Neural crest cell (in vitro differentiated cells): ENCODE measurements at regions not wholly inside any gene's neighbourhood (a gene's known extent, or its start where the extent isn't known, plus 50 kb on each side); places are given as distances from the start of the nearest gene placed in this dataset.

ENCODE experiments used
- DNase-seq: peaks from one replicate; pipeline ENCODE4 v3.0.0; 2021; ENCODE audit warnings: low read depth, mixed read lengths, low spot score
- H3K27ac Mint-ChIP-seq: one replicate; pipeline ENCODE4 v1.8.0; 2021; ENCODE audit warnings: mild to moderate bottlenecking, mixed read lengths; ENCODE audit not compliant: unreplicated experiment
- H3K27me3 Mint-ChIP-seq: 2 replicates; pipeline ENCODE4 v1.8.0; 2021; ENCODE audit warnings: low read depth, mild to moderate bottlenecking, mixed read lengths
- H3K36me3 Mint-ChIP-seq: 2 replicates; pipeline ENCODE4 v1.8.0; 2021; ENCODE audit warnings: low read depth, mild to moderate bottlenecking, mixed read lengths
- H3K4me1 Mint-ChIP-seq: 2 replicates; pipeline ENCODE4 v1.8.0; 2021; ENCODE audit warnings: mixed read lengths
- H3K4me3 Mint-ChIP-seq: one replicate; pipeline ENCODE4 v1.8.0; 2021; ENCODE audit warnings: mild to moderate bottlenecking, mixed read lengths
- H3K9me3 Mint-ChIP-seq: 2 replicates; pipeline ENCODE4 v1.8.0; 2021; ENCODE audit warnings: mixed read lengths
- TF ChIP-seq, protein P1 (sequence below): fragments of 200-600 bp; sonication (generic); conservative IDR thresholded peaks from 2 replicates; pipeline ENCODE4 v1.5.0; 2021; ENCODE audit warnings: antibody characterized with exemption, mild to moderate bottlenecking

DNA sequence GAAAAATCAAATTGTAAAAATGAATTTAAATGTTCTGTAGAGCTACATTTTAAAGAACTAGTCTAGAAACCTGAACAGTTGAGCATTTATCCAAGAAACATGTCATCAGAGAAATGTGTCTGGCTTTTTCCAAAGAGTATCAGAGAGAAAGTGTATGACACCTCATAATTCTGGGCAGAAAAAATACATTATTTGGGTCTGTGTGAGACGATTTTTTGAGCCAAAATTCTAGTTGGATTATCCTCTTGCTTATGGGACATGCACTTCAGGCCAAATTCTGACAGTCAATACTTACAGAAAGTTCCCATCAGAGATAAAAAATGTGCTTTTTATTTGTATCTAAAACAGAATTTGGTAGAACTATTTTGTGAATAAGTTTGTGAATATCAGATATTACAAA, 1242.7 kb downstream of the EPHA7 start:
- Mint-ChIP-seq H3K9me3 (no peaks in the 10 kb centered on the region), H3K27ac (no peak overlapping the region), H3K36me3 (no peaks in the 10 kb centered on the region), H3K27me3 (no peaks in the 10 kb centered on the region), H3K4me1 (no peaks in the 10 kb centered on the region), H3K4me3 (no peak overlapping the region)
- TF ChIP-seq, protein P1, sequence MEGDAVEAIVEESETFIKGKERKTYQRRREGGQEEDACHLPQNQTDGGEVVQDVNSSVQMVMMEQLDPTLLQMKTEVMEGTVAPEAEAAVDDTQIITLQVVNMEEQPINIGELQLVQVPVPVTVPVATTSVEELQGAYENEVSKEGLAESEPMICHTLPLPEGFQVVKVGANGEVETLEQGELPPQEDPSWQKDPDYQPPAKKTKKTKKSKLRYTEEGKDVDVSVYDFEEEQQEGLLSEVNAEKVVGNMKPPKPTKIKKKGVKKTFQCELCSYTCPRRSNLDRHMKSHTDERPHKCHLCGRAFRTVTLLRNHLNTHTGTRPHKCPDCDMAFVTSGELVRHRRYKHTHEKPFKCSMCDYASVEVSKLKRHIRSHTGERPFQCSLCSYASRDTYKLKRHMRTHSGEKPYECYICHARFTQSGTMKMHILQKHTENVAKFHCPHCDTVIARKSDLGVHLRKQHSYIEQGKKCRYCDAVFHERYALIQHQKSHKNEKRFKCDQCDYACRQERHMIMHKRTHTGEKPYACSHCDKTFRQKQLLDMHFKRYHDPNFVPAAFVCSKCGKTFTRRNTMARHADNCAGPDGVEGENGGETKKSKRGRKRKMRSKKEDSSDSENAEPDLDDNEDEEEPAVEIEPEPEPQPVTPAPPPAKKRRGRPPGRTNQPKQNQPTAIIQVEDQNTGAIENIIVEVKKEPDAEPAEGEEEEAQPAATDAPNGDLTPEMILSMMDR, result no peak
- no peak for DNase-seq

DNA sequence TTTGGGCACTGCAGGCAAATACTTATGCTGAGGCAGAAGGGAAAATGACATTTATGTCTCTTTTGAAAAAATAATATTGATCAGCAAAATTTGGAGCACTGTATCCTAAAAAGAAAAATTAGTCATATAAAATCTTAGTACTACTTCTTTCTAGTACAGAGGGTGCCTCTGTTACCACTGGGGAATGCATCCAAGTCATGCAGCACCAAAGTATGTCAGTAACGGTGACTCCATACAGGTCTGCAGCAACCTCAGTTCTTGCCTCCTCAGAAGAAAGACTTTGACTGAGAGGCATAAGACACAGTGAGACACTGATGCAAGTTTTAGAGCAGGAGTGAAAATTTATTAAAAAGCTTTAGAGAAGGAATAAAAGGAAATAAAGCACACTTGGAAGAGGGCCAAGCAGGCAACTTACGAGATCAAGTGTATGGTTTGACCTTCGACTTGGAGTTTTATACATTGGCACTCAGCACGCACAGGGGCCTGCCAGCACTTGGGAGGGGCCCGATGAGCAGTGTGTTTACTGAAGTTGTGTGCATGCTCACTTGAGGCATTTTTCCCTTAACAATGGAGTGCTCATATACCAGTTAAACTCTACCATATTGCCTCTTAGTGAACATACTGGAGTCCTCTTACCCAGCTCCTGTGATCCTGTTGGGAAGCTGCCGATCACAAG, 1244.8 kb downstream of the EPHA7 start:
- H3K36me3 Mint-ChIP-seq, result no peaks in the 10 kb centered on the region

DNA sequence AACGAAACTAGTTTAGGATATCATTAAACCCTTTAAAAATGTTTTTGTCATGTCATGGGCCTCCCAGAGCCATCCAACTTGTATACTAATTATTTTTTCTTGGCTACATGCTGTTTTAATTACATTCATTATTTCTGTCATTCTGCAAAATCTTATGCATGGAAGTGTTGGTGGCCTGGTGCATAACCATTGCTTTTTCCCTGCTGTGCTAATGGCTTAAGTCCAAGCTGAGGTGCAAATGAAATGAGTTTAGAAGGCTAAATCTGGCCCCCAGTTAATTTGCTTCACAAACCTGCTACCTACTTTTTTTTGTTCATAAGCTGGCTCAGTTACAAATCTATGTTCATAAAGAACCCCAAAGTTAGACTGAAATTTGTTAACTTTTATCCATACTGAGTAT, 1249.9 kb downstream of the EPHA7 start:
- H3K4me1 Mint-ChIP-seq, result no peaks in the 10 kb centered on the region
- no peak for DNase-seq
- H3K27me3 Mint-ChIP-seq, result no peaks in the 10 kb centered on the region
- TF ChIP-seq, protein P1, result no peak
- no peaks in the 10 kb centered on the region for H3K9me3 Mint-ChIP-seq
- no peak overlapping the region for H3K4me3 Mint-ChIP-seq
- H3K27ac Mint-ChIP-seq, result no peak overlapping the region
- H3K36me3 Mint-ChIP-seq, result no peaks in the 10 kb centered on the region

More for the DNA sequence above, 1244.8 kb downstream of the EPHA7 start:
- no peak for DNase-seq
- Mint-ChIP-seq H3K27ac (no peak overlapping the region), H3K4me3 (no peak overlapping the region), H3K27me3 (no peaks in the 10 kb centered on the region), H3K4me1 (no peaks in the 10 kb centered on the region), H3K9me3 (no peaks in the 10 kb centered on the region)
- TF ChIP-seq, protein P1, result no peak

GRCh38 chr6:92166666-92167065, 1252.7 kb downstream of the EPHA7 start:
- no peak overlapping the region for H3K27ac Mint-ChIP-seq
- DNase-seq, result no peak
- no peaks in the 10 kb centered on the region for H3K4me1 Mint-ChIP-seq
- no peaks in the 10 kb centered on the region for H3K9me3 Mint-ChIP-seq
- no peaks in the 10 kb centered on the region for H3K36me3 Mint-ChIP-seq
- no peak overlapping the region for H3K4me3 Mint-ChIP-seq
- TF ChIP-seq, protein P1, result no peak
- H3K27me3 Mint-ChIP-seq, result no peaks in the 10 kb centered on the region

GRCh38 chr6:92161953-92162352, 1257.4 kb downstream of the EPHA7 start:
- no peak for DNase-seq
- H3K27ac Mint-ChIP-seq, result no peak overlapping the region
- no peaks in the 10 kb centered on the region for H3K27me3 Mint-ChIP-seq
- no peaks in the 10 kb centered on the region for H3K36me3 Mint-ChIP-seq
- no peak overlapping the region for H3K4me3 Mint-ChIP-seq
- peaks cover 4% of the 10 kb centered on the region for H3K9me3 Mint-ChIP-seq
- H3K4me1 Mint-ChIP-seq, result no peaks in the 10 kb centered on the region
- TF ChIP-seq, protein P1, result no peak
